ENCODE measurements at regions not wholly inside any gene's neighbourhood (a gene's known extent, or its start where the extent isn't known, plus 50 kb on each side); places are given as distances from the start of the nearest gene placed in this dataset.

DNA sequence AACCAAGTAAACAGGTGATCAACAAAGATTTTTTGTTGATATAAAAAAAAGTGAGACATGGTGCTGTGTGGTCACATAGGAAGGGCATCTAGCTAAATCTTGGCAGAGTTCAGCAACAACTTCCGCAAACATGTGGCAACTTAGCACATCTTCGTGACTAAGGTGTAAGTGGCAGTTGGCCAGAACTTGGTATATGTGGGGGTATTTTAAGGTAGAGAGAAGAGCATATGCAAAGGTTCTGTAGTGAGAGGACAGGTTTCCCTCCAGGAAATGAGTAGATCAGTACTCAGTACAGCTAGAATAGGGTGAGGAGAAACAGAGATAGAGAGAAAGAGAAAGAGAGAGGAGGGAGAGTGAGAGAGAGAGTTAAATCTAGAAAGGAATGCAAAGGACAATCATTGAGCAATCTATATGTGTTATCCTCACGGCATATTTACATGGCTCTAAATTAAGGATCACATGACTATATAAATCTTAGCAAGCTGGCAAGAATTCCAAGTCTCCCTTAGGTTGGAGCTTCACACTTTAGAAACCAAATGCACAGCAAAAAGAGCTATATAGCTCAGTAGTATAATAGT is 227.7 kb upstream of the HMGA2 start:
- intact Hi-C loops (cut with DNase I), result no loop called here
- 74% methylated on average over 3 of the region's 3 CpGs for WGBS

DNA sequence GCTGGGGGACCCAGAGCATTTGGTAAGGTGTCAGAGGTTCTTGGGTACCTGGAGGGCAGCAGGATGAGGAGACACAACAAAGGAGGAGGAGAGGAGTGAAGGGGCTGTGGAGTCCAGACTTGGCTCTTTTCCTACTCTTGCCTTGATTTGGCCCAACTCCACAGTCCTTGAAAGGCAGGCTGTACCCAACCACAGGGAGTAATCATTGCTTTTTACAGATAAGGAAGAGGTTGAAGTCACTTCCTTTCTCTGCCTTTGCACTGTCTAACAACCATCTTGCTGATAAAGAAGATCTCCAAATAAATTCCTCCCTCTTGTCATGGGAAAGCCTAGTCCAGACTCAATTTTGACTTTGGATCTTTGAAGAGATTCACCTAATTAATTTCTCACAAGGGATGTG is 226.8 kb upstream of the HMGA2 start:
- intact Hi-C loops (cut with DNase I), result no loop called here
- Histone ChIP-seq H3K27ac (replicated peaks in 1 of 4) (no peak overlapping the region), H3K27me3 (peaks cover 0 to 23% (median 0%) of the 10 kb centered on the region in 4 donors), H3K36me3 (no peaks in the 10 kb centered on the region), H3K4me1 (peaks cover 0 to 6% (median 5%) of the 10 kb centered on the region in 4 donors), H3K4me3 (no peak overlapping the region), H3K9me3 (no peaks in the 10 kb centered on the region)
- DNase-seq (ENCODE audit: extremely low spot score), result no peak
- TF ChIP-seq POLR2AphosphoS5 (IDR thresholded peaks at IDR 0.05) (no peak), EP300 (IDR thresholded peaks at IDR 0.05) (no peak), POLR2A (IDR thresholded peaks at IDR 0.05; ENCODE audit: low read depth) (no peak)
- TF ChIP-seq, protein P1, sequence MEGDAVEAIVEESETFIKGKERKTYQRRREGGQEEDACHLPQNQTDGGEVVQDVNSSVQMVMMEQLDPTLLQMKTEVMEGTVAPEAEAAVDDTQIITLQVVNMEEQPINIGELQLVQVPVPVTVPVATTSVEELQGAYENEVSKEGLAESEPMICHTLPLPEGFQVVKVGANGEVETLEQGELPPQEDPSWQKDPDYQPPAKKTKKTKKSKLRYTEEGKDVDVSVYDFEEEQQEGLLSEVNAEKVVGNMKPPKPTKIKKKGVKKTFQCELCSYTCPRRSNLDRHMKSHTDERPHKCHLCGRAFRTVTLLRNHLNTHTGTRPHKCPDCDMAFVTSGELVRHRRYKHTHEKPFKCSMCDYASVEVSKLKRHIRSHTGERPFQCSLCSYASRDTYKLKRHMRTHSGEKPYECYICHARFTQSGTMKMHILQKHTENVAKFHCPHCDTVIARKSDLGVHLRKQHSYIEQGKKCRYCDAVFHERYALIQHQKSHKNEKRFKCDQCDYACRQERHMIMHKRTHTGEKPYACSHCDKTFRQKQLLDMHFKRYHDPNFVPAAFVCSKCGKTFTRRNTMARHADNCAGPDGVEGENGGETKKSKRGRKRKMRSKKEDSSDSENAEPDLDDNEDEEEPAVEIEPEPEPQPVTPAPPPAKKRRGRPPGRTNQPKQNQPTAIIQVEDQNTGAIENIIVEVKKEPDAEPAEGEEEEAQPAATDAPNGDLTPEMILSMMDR (IDR thresholded peaks at IDR 0.05), result no peak

More for the DNA sequence above, 227.7 kb upstream of the HMGA2 start:
- no peak for DNase-seq (ENCODE audit: extremely low spot score)
- Histone ChIP-seq H3K4me3 (no peak overlapping the region), H3K9me3 (no peaks in the 10 kb centered on the region), H3K27me3 (peaks cover 0 to 23% (median 0%) of the 10 kb centered on the region in 4 donors), H3K36me3 (no peaks in the 10 kb centered on the region), H3K4me1 (no peaks in the 10 kb centered on the region), H3K27ac (replicated peaks in 1 of 4) (no peak overlapping the region)
- TF ChIP-seq, protein P1 (IDR thresholded peaks at IDR 0.05), result no peak
- TF ChIP-seq POLR2A (IDR thresholded peaks at IDR 0.05; ENCODE audit: low read depth) (no peak), EP300 (IDR thresholded peaks at IDR 0.05) (no peak), POLR2AphosphoS5 (IDR thresholded peaks at IDR 0.05) (no peak)

DNA sequence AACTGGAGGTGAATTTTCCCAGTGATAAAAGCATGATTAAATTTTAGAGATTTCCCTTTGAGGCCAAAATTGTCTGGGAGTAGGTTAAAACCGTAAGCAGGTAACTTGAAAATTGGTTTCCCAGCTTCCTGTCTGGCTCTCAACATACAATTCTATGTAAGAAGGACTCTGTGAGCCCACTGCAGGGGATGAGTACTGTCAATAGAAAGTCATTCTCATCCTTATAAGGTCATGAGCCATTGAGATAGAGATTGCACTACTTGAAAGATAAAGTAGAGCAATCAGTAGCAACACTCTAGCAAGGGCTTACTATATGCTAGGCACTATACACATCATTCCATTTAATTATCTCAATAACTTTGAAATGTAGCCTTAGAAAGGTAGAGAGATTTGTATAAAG is 225.6 kb upstream of the HMGA2 start:
- Histone ChIP-seq H3K27ac (replicated peaks in 1 of 4) (no peak overlapping the region), H3K27me3 (peaks cover 0 to 23% (median 0%) of the 10 kb centered on the region in 4 donors)

DNA sequence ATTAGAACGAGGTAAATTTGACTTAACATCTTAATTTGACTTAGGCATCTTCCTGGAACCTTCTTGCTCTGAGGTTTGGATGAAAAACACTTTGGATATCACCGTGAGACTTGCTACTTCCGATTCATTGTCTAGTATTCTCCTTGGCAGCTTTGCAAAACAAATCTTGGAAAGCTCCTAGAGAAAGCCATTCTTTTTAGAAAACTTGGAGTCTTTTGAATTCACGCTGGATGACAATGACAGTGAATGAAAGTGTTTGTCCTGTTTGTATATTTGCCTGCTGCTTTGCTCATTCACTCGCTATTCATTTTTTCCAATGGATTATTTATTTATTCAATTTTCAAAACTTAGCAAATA is 222.1 kb upstream of the HMGA2 start:
- WGBS, result 24% methylated on average over 5 of the region's 5 CpGs
- Histone ChIP-seq H3K4me1 (peaks cover 12 to 21% (median 21%) of the 10 kb centered on the region in 4 donors), H3K9me3 (no peaks in the 10 kb centered on the region), H3K4me3 (no peak overlapping the region), H3K27me3 (peaks cover 0 to 11% (median 0%) of the 10 kb centered on the region in 4 donors), H3K27ac (replicated peaks in 1 of 4) (no peak overlapping the region), H3K36me3 (no peaks in the 10 kb centered on the region)
- no peak for DNase-seq (ENCODE audit: extremely low spot score)
- intact Hi-C loops (cut with DNase I), result loop anchor here (2.0 to 5.0 kb wide), 2 partner anchors 380 to 485 kb away; no protein-coding TSS in a partner anchor
- no peak for TF ChIP-seq POLR2AphosphoS5 (IDR thresholded peaks at IDR 0.05)
- no peak for TF ChIP-seq POLR2A (IDR thresholded peaks at IDR 0.05; ENCODE audit: low read depth)
- TF ChIP-seq, protein P1 (IDR thresholded peaks at IDR 0.05), result no peak
- no peak for TF ChIP-seq EP300 (IDR thresholded peaks at IDR 0.05)

More for the DNA sequence above, 225.6 kb upstream of the HMGA2 start:
- Histone ChIP-seq H3K9me3 (no peaks in the 10 kb centered on the region), H3K4me1 (peaks cover 10 to 17% (median 17%) of the 10 kb centered on the region in 4 donors), H3K36me3 (no peaks in the 10 kb centered on the region), H3K4me3 (no peak overlapping the region)
- DNase-seq (ENCODE audit: extremely low spot score), result no peak
- WGBS, result 84% methylated on average over 1 of the region's 1 CpG
- TF ChIP-seq, protein P1 (IDR thresholded peaks at IDR 0.05), result no peak
- no peak for TF ChIP-seq POLR2AphosphoS5 (IDR thresholded peaks at IDR 0.05)
- no peak for TF ChIP-seq EP300 (IDR thresholded peaks at IDR 0.05)
- no peak for TF ChIP-seq POLR2A (IDR thresholded peaks at IDR 0.05; ENCODE audit: low read depth)
- intact Hi-C loops (cut with DNase I), result no loop called here
